WI38 (cell line): ENCODE measurements at regions not wholly inside any gene's neighbourhood (a gene's known extent, or its start where the extent isn't known, plus 50 kb on each side); places are given as distances from the start of the nearest gene placed in this dataset.

Experiments used
- H3K4me3 ChIP-seq: 2 replicates; pipeline ENCODE4 v1.5.1; 2011; ENCODE audit warnings: low read depth, mild to moderate bottlenecking, control low read depth, low read length
- CTCF ChIP-seq: IDR thresholded peaks from 2 replicates; pipeline ENCODE4 v1.5.1; 2012; ENCODE audit warnings: low read depth, mild to moderate bottlenecking, control low read depth, low read length

GRCh38 chr16:63200940-63201339 is 1164.7 kb upstream of the CDH8 start:
- TF ChIP-seq CTCF = no peak
- no peak overlapping the region for H3K4me3 ChIP-seq

GRCh38 chr16:63195336-63195735 is 1159.1 kb upstream of the CDH8 start:
- no peak overlapping the region for H3K4me3 ChIP-seq
- TF ChIP-seq CTCF = no peak

GRCh38 chr16:63192980-63193379 is 1156.7 kb upstream of the CDH8 start:
- H3K4me3 ChIP-seq = no peak overlapping the region
- no peak for TF ChIP-seq CTCF

GRCh38 chr16:63188086-63188771 is 1152.0 kb upstream of the CDH8 start:
- no peak overlapping the region for H3K4me3 ChIP-seq
- no peak for TF ChIP-seq CTCF

GRCh38 chr16:63187638-63188037 is 1151.4 kb upstream of the CDH8 start:
- TF ChIP-seq CTCF = no peak
- no peak overlapping the region for H3K4me3 ChIP-seq

- no peak for TF ChIP-seq CTCF
- H3K4me3 ChIP-seq = no peak overlapping the region
Measured at GRCh38 chr16:63185235-63185780, 1149.1 kb upstream of the CDH8 start.

- no peak for TF ChIP-seq CTCF
- H3K4me3 ChIP-seq = no peak overlapping the region
Measured at GRCh38 chr16:63183743-63184142, 1147.5 kb upstream of the CDH8 start.
